ENCODE measurements at regions not wholly inside any gene's neighbourhood (a gene's known extent, or its start where the extent isn't known, plus 50 kb on each side); places are given as distances from the start of the nearest gene placed in this dataset.
"Not testable (repeated sequence)": the region's sequence is repeated elsewhere in the genome, so short reads cannot be mapped to it uniquely, and the experiment has no call there.

DNA sequence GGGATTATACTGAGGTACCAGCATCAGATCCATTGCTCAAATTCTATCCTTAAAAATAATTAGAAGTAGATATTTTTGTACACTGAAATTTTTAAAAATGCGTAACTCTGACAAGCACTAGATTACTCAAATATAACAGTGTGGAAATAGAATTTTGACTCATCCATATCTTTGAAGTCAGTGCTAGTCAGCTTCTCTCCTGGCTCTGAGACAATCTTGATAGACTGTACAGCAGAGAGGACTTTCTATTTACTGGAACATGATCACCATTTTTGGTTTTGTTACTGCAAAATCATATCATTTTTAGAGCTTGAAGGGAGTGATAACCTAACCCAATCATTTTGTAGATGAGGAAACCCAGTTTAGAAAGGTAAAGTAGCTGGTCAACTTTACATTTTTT is 195.0 kb downstream of the MTERF1 start:
- no peak for DNase-seq (ENCODE audit: low read depth)

DNA sequence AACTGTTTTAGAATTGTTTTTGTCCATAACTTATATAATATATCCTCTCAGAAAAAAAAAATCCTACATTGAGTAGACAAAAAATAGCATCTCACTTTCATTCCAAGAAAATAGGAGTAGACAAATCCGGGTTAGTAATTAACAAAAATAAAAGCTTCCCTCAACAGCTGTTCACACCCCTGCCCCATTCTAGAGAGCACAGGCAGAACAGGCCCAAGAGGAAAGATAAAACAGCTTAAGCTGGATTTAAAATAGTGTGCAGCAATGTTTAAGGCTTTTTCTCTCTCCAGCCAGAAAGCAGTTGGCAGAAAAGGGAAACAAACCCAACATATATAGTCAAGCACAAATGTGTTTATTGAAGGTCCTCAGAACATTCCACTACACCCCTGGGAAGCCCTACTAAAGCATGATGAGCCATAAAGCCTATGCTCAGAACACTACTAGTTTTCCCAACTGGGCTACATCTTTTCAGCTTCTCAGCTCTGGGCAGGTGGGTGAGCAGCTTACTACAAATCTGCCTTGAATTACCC is 189.9 kb downstream of the MTERF1 start:
- DNase-seq (ENCODE audit: low read depth) = no peak

DNA sequence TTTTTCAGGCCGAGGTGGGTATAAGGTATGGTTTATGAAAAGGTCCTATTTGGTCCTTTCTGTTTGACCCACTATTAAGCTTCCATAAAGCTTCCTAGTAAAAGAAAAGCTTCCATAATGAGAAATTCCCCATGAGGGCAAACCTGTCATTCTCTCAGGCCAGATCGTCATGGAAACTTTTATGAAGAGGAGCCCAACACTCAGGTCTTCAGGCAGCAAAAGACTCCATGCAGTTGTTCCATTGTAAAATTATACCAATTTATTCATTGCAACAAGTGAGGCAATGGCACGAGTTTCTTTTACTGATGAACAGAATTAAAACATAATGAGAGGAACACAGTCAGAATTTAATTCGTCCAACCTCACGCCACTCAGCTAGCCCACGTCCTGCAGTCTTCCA is 188.6 kb downstream of the MTERF1 start:
- no peak for DNase-seq (ENCODE audit: low read depth)

DNA sequence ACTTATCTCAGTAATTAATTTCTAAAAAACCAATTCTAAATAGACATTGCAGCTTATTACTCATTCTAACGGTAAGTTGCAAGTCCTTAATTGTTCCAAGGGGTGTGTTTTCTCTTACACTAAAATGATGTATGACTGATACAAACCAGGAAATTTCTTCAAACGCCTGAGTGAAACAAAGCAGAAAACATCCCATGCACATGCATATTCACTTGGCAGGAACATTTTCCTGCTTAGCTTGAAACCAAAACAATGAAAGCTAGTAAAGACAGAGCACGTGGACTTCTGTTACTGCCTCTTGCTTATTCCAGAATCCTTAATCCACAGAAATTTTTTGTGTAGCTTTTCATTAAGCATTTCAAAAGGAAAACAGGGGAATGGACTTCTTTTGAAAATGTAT is 187.7 kb downstream of the MTERF1 start:
- DNase-seq (ENCODE audit: low read depth) = no peak

DNA sequence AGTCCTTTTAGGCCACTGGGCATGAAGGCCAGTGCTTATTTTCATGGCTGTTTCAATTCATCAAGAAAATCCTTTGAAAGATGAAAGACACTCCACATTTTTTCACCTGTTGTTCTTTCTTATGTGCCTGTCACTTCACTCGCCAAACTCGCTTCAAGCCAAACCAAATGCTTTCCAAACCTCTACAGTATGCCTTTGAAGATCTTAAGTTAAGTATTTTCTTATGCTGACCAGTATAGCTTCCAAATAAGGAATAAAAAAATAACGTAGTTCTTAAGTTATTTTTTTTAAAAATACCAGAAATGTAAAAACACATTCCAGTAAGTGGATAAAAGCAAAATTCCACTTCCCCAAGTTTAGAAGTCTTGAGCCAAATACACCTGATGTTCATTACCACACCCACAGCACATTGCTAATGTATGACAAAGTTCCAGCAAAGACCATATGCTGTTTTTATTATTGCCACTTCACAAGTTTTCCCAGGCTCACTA is 186.1 kb downstream of the MTERF1 start:
- DNase-seq (ENCODE audit: low read depth) = no peak

DNA sequence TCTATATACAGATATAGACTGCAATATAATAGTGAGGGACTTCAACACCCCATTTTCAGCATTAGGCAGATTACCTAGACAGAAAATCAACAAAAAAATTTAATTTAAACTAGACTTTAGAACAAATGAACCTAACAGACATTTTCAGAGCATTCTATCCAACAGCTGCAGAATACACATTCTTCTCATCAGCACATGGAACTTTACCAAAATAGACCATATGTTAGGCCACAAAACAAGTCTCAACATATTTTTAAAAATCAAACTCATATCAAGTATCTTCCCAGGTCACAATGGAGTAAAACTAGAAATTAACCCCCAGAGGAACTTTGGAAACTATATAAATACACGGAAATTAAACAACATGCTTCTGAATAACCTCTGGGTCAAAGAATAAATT is 169.6 kb downstream of the MTERF1 start:
- no peak for DNase-seq (ENCODE audit: low read depth)

DNA sequence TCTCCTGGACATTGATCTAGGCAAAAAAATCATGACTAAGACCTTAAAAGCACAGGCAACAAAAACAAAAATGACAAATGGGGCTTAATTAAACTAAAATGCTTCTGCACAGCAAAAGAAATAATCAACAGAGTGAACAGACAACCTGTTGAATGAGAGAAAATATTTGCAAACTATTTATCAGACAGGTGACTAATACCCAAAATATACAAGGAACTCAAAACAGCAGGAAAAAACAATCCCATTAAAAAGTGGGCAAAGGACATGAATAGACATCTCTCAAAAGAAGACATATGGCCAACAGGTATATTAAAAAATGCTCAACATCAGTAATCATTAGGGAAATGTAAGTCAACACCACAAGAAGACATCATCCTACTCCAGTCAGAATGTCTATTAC is 166.8 kb downstream of the MTERF1 start:
- no peak for DNase-seq (ENCODE audit: low read depth)

DNA sequence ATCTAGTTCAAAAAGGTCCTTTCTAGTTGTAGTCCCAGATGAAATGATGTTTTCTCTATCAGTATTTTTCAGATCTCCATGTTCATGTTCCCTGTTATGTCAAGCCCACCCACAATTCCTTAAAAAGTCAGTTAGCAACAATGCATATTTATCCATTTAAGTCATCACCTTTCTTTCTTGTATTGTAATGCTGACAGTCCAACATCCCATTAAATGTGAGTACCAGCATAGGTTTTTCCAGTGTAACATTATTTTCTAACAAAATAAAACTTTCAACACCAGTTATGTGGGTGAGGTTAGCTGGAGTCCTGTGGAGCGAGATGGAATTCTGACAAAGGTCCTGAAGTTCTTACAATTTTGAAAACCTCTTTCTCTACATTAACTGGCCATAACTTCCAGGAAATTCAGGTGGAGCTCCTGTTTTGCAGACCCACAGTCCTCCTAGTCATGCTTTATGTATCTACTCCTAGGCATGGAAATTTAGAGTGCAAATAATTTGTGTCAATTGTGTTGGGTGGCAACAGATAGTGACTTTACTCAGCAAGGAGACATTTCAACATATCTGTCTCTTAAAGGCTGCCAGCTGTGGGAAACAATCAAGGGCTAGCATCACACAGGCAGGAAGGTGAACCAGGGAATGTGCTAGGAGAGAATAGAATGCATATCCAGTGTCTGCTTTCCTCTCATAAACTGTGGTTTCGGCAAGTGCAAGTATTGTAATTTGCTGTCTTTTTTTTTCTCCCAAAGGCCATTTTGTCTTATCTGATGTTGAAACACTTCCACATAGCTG is 162.6 kb downstream of the MTERF1 start:
- no peak for DNase-seq (ENCODE audit: low read depth)

DNA sequence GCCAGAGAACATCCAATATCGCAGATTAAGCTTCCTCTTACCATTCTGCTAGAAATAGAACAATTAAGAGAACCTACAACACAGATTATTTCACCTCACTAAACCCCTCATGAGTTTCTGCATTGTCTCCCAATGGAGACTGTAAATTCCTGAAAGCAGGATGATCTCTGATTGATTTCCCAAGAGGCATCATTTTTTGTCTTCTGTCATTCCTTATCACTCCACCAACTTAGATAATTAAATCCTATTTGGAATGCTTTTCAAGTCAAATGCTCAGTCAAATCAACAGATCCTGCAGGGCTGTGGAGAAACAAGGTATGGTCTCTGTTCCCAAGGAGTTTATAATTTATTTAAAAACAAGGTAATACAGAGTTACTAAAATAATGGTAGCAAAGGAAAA is 161.5 kb downstream of the MTERF1 start:
- no peak for DNase-seq (ENCODE audit: low read depth)

DNA sequence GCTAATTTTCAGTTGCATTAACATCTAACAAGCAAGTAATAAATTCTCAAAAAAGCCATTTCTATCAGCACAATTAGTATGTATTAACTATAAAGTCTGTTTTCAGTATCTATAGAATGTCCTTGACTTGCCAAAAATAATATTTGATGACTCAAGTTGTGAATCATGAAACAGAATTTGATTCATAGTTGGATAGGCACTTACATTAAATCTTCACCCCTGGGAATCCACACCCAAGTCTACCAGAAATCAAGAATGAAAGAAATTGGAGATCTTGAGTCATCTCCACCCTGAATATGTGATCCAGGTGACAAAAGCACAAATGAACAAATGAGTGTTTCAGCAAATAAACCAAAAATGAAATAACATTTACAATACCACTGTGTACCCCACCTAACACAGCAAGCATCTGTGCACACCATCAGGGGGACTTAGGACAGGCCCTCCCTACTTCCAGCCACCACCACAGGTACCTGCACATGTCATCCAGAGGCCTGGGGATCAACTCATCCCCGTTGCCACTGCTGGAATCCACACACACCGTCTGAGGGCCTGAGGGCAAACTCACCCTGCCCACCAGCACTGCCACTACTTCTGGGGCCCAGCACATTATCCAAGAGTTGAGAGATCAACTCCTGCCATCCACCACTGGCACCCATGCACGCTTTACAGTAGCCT is 160.1 kb downstream of the MTERF1 start:
- DNase-seq (ENCODE audit: low read depth) = no peak

DNA sequence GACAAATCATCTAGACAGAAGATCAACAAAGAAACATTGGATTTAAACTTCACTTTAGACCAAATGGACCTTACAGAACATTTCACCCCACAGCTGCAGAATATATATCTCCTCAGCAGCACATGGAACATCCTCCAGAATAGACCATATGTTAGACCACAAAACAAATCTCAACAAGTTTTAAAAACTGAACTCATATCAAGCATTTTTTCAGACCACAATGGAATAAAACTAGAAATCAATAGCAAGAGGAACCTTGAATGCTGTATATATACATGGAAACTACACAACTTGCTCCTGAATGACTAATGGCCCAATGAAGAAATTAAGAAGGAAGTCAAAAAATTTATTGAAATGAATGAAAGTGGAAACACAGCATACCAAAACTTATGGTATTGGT is 157.7 kb downstream of the MTERF1 start:
- DNase-seq (ENCODE audit: low read depth) = no peak

DNA sequence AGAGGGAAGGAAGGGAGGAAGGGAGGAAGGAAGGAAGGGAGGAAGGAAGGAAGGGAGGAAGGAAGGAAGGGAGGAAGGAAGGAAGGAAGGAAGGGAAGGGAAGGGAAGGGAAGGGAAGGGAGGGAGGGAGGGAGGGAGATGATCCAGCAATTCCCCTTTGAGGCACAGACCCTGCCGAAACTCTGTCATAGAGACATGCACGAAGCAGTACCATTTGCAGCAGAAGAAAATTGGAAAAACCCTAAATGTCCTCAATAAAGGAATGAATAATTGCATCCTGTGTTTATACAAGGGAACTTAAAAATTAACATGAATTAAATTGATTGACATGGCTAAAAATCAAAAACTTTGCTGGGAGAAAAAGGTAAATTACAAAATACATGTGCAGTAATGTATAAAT is 151.5 kb downstream of the MTERF1 start:
- DNase-seq (ENCODE audit: low read depth) = not testable (repeated sequence)

DNA sequence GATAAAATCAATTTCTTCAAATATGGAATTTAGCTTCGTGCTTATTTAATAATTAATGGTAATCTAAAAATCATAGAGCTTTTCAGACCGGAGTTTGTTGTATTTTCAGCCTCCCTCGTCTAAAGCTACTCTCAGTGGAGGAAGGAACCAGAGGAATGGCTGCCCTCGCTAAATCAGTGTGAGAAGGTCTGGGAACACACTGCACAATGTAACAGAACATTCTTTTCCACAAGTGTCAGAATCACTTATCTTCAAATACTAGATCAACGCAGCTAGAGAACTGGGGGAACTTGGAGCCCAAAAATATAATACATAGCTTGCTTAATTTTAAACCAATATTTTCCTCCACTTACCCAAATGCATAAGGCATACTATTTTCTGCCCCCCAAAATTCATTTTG is 148.5 kb downstream of the MTERF1 start:
- no peak for DNase-seq (ENCODE audit: low read depth)

DNA sequence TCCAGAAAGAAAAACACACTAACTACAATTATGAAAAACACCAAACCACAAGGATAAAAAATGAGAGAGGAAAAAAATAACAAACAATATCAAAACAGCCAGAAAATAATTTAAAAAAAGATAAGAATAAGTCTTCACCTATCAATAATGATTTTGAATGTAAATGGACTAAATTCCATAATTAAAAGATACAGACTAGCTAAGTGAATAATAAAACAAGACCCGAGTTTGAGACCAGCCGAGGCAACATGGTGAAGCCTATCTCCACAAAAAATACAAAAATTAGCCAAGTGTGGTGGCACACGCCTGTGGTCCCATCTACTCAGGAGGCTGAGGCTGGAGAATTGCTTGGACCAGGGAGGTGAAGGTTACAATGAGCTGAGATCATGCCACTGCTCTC is 131.1 kb downstream of the MTERF1 start:
- no peak for DNase-seq (ENCODE audit: low read depth)

DNA sequence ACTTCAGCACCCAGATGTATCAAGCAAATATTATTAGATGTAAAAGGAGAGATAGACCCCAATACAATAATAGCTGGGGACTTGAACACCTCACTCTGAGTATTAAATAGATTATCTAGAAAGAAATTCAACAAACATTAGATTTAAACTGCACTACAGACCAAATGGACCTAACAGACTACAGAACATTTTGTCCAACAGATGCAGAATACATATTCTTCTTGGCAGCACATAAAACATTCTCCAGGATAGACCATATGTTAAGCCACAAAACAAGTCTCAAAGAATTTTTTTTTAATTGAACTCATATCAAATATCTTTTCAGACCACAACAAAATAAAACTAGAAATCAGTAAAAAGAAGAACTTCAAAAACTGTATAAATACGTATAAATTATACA is 130.4 kb downstream of the MTERF1 start:
- DNase-seq (ENCODE audit: low read depth) = no peak

DNA sequence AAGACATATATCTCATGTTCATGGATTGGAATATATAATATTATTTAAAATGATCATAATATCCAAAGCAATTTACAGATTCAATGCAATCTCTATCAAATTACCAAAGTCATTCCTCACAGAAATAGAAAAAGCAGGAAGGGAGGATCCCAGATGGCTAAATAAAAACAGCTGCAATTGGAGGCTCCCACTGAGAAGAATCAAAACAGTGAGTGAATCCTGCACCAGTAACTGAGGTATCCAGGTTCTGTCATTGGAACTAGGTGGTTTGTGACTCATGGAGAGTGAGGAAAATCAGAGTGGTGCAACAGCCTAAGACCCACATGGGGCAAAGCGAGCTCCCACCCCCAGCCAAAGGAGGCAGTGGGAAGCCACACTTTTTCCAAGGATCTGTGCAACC is 128.4 kb downstream of the MTERF1 start:
- DNase-seq (ENCODE audit: low read depth) = no peak

DNA sequence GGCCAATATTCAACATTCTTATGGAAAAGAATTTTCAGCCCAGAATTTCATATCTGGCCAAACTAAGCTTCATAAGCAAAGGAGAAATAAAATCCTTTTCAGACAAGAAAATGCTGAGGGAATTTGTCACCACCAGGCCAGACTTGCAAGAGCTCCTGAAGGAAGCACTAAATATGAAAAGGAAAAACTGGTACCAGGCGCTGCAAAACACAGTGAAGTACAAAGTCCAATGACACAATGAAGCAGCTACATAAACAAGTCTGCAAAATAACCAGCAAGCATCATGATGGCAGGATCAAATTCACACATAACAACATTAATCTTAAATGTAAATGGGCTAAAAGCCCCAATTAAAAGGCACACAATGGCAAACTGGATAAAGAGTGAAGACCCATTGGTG is 126.2 kb downstream of the MTERF1 start:
- DNase-seq (ENCODE audit: low read depth) = not testable (repeated sequence)

DNA sequence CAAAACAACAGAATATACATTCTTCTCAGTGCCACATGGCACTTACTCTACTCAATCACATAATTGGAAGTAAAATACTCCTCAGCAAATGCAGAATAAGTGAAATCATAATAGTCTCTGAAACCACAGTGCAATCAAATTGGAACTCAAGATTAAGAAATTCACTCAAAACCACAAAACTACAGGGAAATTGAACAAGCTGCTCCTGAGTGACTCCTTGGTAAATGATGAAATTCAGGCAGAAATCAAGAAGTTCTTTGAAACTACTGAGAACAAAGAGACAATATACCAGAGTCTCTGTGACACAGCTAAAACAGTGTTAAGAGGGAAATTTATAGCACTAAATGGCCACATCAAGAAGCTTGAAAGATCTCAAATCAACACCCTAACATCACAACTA is 125.4 kb downstream of the MTERF1 start:
- DNase-seq (ENCODE audit: low read depth) = not testable (repeated sequence)

DNA sequence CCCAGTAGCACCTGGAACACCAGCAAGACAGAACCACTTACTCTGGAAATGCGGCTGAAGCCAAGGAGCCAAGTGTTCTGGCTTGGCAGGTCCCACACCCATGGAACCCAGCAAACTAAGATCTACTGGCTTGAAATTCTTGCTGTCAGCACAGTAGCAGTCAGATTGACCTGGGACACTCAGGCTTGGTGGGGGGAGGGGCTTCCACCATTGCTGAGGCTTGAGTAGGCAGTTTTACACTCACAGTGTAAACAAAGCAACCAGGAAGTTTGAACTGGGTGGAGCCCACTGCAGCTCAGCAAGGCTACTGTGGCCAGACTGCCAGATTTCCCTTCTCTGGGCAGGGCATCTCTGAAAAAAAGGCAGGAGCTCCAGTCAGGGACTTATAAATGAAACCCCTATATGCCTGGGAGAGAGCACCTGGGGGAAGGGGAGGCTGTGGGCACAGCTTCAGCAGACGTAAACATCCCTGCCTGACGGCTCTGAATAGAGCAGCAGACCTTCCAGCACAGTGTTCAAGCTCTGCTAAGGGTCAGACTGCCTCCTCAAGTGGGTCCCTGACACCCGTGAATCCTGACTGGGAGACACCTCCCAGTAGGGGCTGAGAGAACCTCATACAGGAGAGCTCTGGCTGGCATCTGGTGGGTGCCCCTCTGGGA is 121.2 kb downstream of the MTERF1 start:
- no peak for DNase-seq (ENCODE audit: low read depth)

DNA sequence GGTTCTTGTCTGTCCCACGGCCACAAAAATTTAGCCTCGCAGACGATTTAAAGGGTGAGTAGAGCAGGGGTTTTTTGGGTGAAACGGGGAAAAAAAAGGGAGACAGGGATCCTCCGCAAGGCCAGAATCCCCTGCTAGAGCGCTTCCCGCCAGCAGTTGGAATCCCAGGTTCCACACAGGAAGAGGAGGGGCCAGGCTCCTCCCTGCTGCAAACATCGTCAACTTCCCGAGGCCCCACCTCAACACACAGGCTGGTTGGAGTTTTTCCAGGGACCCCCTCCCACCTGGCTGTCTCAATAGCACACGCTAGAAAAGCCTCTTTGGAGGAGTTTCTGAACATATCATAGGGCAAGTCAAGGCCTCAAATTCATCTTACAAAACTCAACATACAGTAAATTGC is 112.7 kb downstream of the MTERF1 start:
- DNase-seq (ENCODE audit: low read depth) = no peak

DNA sequence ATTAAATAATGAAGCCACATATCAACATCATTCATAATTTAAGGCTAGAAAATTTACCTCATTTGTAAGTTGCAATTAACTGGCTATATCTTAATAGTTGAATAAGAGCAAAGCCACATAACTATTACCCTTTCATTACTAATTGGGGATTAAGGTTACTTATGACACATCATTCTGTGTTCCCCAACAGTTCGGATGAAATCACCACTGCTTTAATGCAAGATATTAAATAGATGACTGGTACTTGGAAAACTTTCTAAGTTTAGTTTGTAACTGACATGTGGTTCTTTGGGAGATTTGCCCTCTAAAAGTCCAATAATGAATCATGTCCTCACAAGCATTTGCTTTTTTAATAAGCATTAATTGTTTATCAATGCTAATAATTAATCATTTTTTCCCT is 109.1 kb downstream of the MTERF1 start:
- no peak for DNase-seq (ENCODE audit: low read depth)

DNA sequence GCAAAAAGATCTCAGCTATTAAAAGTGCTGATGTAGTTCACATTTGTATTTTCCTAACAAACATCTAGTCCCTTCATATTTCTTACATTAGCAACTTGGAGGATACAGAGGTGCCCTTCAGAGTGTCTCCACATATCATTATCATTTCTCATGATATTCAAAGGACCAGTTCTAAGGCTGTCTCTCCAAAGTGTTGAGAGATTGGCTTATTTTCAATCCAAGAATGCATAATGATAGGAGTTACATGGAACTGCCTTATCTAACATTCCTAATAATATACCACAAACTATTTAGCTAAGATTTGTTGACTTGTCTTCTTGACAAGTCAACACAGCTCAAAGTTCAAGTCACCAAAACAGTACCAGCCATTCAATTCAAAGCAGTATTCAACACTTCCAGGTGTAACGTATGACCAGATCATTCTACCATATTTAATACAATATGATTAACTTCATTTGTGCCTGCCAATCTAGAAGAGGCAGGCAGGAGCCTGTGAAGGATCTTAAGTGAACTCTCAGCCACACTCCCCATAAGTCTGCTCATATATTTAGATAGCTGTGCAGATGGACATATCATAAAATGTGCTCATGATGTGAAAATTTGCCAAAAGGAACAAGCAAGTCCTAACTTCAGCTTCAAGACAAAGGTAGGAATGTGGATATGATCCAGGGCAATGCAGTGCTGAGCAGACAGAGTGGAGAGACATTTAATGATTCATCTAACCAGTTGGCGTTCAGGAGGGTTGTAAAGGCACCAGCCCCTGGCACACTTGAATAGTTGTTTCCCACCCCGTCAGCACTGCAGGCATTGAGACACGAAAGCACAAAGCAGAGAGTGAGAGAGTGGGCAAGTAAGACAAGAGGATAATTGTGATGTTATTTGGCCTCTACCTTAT is 108.3 kb downstream of the MTERF1 start:
- DNase-seq (ENCODE audit: low read depth) = no peak
